DMS53 treated with DMSO at 0.1 percent for 48 hours (cell line): ENCODE measurements at regions not wholly inside any gene's neighbourhood (a gene's known extent, or its start where the extent isn't known, plus 50 kb on each side); places are given as distances from the start of the nearest gene placed in this dataset.

Experiments used
- DNase-seq: peaks from one replicate; lab custom pipeline; 2025; ENCODE audit not compliant: unreplicated experiment; lab: John Stamatoyannopoulos, UW

GRCh38 chr1:188903241-188903640 lies 1574.4 kb downstream of the BRINP3 start:
- DNase-seq: no peak

- no peak for DNase-seq
Observed at GRCh38 chr1:188904201-188904600, 1573.5 kb downstream of the BRINP3 start.

- no peak for DNase-seq
Observed at GRCh38 chr1:188906921-188907641, 1570.6 kb downstream of the BRINP3 start.

- DNase-seq: no peak
Observed at GRCh38 chr1:188930382-188930781, 1547.3 kb downstream of the BRINP3 start.

GRCh38 chr1:188931506-188931905 lies 1546.2 kb downstream of the BRINP3 start:
- DNase-seq: no peak

- DNase-seq: no peak
Observed at GRCh38 chr1:188937965-188938551, 1539.6 kb downstream of the BRINP3 start.

GRCh38 chr1:188941986-188942385 lies 1535.7 kb downstream of the BRINP3 start:
- no peak for DNase-seq

- no peak for DNase-seq
Observed at GRCh38 chr1:188949701-188950100, 1528.0 kb downstream of the BRINP3 start.

GRCh38 chr1:188958461-188959115 lies 1519.1 kb downstream of the BRINP3 start:
- no peak for DNase-seq

- DNase-seq: no peak
Observed at GRCh38 chr1:188986745-188987417, 1490.8 kb downstream of the BRINP3 start.

- DNase-seq: no peak
Observed at GRCh38 chr1:188988589-188988988, 1489.1 kb downstream of the BRINP3 start.

- DNase-seq: no peak
Observed at GRCh38 chr1:188991221-188991930, 1486.3 kb downstream of the BRINP3 start.

GRCh38 chr1:189007824-189008223 lies 1469.8 kb downstream of the BRINP3 start:
- no peak for DNase-seq

- no peak for DNase-seq
Observed at GRCh38 chr1:189021577-189021976, 1456.1 kb downstream of the BRINP3 start.

GRCh38 chr1:189022015-189022414 lies 1455.6 kb downstream of the BRINP3 start:
- no peak for DNase-seq

- DNase-seq: no peak
Observed at GRCh38 chr1:189027512-189027911, 1450.2 kb downstream of the BRINP3 start.

- DNase-seq: no peak
Observed at GRCh38 chr1:189033169-189033568, 1444.5 kb downstream of the BRINP3 start.

GRCh38 chr1:189036628-189037027 lies 1441.0 kb downstream of the BRINP3 start:
- DNase-seq: no peak

GRCh38 chr1:189046127-189046526 lies 1431.5 kb downstream of the BRINP3 start:
- no peak for DNase-seq

- DNase-seq: no peak
Observed at GRCh38 chr1:189084811-189085210, 1392.9 kb downstream of the BRINP3 start.

GRCh38 chr1:189103956-189104355 lies 1373.7 kb downstream of the BRINP3 start:
- DNase-seq: no peak
